ENCODE measurements at regions not wholly inside any gene's neighbourhood (a gene's known extent, or its start where the extent isn't known, plus 50 kb on each side); places are given as distances from the start of the nearest gene placed in this dataset.

DNA sequence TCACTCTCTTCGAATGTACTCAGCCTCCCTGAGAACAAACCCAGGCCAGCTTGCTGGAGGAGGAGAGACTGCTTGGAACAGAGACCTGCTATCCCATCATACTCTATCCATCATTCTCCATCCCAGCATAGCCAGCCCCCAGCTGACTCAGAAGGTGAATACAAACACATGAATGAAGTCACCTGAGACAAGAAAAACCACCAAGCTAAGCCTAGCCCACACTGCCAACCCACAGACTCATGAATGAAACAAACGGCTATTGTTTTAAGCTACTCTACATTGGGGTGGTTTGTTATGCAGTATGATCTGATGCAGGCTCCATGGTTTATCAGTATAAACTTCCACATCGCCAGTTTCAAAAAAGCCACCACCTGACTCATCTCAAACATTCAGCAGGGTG is 395.6 kb downstream of the SETD4 start:
- no peak overlapping the region for H3K4me3 ChIP-seq (replicated peaks in 1 of 3; ENCODE audit: insufficient read depth in 1 of 3, low read depth in 1 of 3, low read length in 3 of 3)
- no peak overlapping the region for H2AFZ ChIP-seq (ENCODE audit: low read depth, low read length)
- ChIA-PET POLR2A (no interaction called here), CTCF (no interaction called here)
- H3K27me3 ChIP-seq (ENCODE audit: control insufficient read depth in 2 of 2, insufficient read depth in 2 of 2, low read length in 2 of 2), result peaks cover 19 to 29% of the 10 kb centered on the region in 2 experiments
- H3K36me3 ChIP-seq (ENCODE audit: control insufficient read depth in 2 of 2, extremely low read depth in 1 of 2, insufficient read depth in 2 of 2, low read length in 2 of 2), result no peaks in the 10 kb centered on the region
- FAIRE-seq (no peak), DNase-seq (ENCODE audit: low read depth, low spot score) (no peak)
- no peaks in the 10 kb centered on the region for H4K20me1 ChIP-seq (replicated peaks; ENCODE audit: control insufficient read depth, extremely low read depth, insufficient read depth, low read length)
- no peaks in the 10 kb centered on the region for H3K9me1 ChIP-seq (replicated peaks; ENCODE audit: control insufficient read depth, extremely low read depth, insufficient read depth, low read length)
- intact Hi-C loops (cut with micrococcal nuclease) (no loop called here), dilution Hi-C loops (cut with MboI; ENCODE audit: extremely low pct_ligation_motif_present, low sequenced_read_pairs) (no loop called here)
- no peak overlapping the region for H3K27ac ChIP-seq (ENCODE audit: insufficient read depth, low read depth, low read length)
- H3K79me2 ChIP-seq (ENCODE audit: control insufficient read depth, insufficient read depth, low read length), result no peaks in the 10 kb centered on the region
- TF ChIP-seq EZH2 (IDR thresholded peaks at IDR 0.05; ENCODE audit: borderline replicate concordance, low read depth, low read length, severe bottlenecking) (no peak), GATA2 (IDR thresholded peaks at IDR 0.05; ENCODE audit: insufficient read depth, insufficient read length, low read depth, low read length) (no peak), FOS (IDR thresholded peaks at IDR 0.05; ENCODE audit: borderline replicate concordance, insufficient read depth, low read length) (no peak), JUN (IDR thresholded peaks at IDR 0.05; ENCODE audit: borderline replicate concordance, insufficient read depth, insufficient read length, low read depth) (no peak), MYC (IDR thresholded peaks at IDR 0.05; ENCODE audit: low read depth, low read length) (no peak), POLR2AphosphoS5 (IDR thresholded peaks at IDR 0.05; ENCODE audit: insufficient read depth, low read depth, low read length) (no peak), POLR2A (IDR thresholded peaks at IDR 0.05; ENCODE audit: low read depth, low read length) (no peak)
- TF ChIP-seq, protein P1, sequence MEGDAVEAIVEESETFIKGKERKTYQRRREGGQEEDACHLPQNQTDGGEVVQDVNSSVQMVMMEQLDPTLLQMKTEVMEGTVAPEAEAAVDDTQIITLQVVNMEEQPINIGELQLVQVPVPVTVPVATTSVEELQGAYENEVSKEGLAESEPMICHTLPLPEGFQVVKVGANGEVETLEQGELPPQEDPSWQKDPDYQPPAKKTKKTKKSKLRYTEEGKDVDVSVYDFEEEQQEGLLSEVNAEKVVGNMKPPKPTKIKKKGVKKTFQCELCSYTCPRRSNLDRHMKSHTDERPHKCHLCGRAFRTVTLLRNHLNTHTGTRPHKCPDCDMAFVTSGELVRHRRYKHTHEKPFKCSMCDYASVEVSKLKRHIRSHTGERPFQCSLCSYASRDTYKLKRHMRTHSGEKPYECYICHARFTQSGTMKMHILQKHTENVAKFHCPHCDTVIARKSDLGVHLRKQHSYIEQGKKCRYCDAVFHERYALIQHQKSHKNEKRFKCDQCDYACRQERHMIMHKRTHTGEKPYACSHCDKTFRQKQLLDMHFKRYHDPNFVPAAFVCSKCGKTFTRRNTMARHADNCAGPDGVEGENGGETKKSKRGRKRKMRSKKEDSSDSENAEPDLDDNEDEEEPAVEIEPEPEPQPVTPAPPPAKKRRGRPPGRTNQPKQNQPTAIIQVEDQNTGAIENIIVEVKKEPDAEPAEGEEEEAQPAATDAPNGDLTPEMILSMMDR (IDR thresholded peaks at IDR 0.05; ENCODE audit: extremely low read depth in 1 of 2, insufficient read depth in 1 of 2, low read depth in 1 of 2, low read length in 2 of 2), result no peak
- TF ChIP-seq, protein P2, sequence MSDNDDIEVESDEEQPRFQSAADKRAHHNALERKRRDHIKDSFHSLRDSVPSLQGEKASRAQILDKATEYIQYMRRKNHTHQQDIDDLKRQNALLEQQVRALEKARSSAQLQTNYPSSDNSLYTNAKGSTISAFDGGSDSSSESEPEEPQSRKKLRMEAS (IDR thresholded peaks at IDR 0.05; ENCODE audit: insufficient read depth, insufficient read length), result no peak
- no peak overlapping the region for H3K4me2 ChIP-seq (ENCODE audit: insufficient read depth, low read length)
- H3K4me1 ChIP-seq (ENCODE audit: control insufficient read depth, extremely low read depth, insufficient read depth, low read length), result no peaks in the 10 kb centered on the region
- H3K9me3 ChIP-seq (replicated peaks; ENCODE audit: control insufficient read depth, insufficient read depth, low read length), result no peaks in the 10 kb centered on the region
- no TSS peak for BruUV-seq (replicated peaks)
- no peak overlapping the region for H3K9ac ChIP-seq (replicated peaks; ENCODE audit: extremely low read depth, insufficient read depth, low read length)

Measured in endothelial cell of umbilical vein (primary cell).